Fibroblast of upper back skin (primary cell): ENCODE measurements at regions not wholly inside any gene's neighbourhood (a gene's known extent, or its start where the extent isn't known, plus 50 kb on each side); places are given as distances from the start of the nearest gene placed in this dataset.
A peak's percentile ranks its signal among the peaks of the same experiment; 100 is the strongest.

Experiments used
- DNase-seq: peaks from one replicate; pipeline ENCODE4 v3.0.0-alpha.2; 2013

DNA sequence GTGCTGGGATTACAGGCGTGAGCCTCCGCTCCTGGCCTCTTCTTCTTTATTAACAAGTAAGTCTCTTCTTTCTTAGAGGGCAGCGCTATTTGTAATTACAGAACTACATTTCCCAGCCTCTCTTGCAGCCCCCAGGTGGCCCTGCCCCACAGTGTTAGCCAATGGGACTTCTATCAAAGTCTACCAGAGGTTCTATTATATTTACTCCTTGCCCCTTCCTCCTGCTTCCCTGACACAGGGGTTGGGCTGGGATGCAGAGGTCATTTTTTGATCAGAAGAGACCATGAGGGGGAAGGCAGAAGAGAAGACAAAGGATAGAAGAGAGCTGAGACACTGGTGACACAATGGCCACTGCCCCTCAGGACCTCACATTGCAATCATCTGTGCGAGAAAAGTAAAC, 224.2 kb downstream of the SYK start:
- DNase-seq: no peak

DNA sequence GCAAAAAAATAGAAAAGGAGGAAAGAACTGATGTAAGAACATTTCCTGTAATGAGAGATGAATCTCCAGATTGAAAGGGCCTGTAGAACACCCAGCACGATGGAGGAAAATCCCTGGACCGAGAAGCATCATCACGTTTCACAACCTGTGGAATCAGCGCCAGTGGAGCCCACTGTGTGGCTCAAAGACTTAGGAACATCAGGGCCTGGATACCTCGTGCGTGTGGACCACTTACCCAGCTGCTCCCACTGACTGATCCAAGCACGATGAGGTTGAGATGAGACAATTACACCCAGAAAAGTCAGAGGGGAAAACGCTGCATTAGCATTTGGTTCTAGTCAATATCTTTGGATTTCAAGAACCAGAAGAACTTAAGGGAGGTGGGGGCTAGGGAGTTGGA, 224.6 kb downstream of the SYK start:
- no peak for DNase-seq

DNA sequence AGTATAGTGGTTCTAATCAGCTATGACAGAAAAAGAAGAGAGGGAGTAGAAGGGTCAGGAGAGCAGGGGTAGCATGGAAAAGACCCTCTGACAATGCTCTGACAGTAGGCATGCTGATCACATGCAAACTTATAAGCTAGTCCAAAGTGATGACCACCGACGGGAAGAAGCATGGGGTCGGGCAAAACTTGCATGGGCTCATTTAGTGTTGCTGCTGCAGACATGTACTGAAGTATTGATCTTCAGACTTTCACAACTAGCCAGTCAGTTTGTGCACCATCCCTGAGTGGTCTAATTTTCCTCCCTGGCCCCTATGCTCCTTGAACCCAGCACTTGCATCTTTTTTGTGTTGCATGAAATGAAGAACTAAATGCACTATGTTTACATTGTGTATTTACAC, 225.4 kb downstream of the SYK start:
- no peak for DNase-seq

DNA sequence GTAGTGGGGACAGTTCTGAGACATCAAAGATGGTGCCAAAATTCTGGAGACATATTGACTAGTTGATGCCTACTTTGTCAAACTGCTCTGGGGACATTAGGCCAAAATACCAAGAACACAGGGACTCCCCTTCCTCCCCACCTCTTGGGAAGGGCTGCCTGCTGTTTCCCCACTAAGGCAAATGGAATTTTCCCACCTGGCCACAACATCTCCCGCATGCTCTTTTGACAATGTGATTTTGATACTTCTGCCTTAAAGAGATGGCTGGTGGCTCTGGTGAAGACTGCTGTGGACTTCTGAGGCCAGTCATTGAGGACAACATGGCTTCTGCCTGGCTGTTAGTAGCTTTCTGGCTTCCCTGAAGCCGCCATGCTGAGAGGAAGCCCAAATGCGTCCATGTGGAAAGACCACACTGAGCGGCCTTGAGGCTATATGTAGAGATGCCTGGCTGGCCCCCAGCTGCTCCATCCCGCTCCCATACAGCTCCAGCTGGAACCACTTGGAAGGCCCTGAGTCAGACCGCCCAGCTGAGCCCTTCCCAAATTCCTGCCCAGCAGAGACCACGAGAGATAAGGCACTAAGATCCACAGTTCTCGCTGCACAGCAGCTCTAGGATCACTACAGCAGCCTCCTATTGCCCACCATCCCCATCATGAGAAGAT, 226.7 kb downstream of the SYK start:
- DNase-seq: no peak

DNA sequence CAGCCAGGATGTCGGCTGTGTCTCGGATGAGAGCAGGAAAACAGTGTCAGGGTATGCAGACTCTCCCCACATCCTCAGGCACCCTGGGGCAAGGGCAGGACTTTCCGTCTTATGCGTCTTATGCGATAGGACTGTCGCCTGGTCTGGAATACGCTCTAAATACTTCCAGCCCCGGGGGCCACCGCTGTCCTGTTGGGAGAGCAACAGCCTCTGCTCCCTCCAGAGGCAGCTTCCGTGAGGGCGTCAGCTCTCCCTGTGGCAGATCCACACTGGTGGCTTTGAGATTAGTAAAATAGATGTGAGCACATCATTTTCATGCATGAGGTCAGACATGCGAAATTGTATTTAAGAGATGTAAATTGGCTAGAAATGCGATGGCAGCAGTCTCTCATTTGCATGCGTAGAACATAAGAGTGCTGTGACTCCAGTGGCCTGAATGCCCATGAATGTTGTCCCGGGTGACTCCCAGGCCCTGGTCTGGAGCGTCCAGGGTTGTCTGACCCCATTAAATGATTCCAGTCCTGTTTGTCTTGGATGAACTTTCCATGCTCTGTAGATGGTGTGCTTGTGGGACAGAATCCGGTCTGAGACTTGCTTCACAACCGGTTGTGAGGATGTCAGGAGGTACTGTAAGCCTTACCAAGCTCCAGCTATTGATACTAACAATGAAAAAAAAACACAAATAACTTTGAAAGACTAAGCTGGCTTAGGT, 228.2 kb downstream of the SYK start:
- no peak for DNase-seq

DNA sequence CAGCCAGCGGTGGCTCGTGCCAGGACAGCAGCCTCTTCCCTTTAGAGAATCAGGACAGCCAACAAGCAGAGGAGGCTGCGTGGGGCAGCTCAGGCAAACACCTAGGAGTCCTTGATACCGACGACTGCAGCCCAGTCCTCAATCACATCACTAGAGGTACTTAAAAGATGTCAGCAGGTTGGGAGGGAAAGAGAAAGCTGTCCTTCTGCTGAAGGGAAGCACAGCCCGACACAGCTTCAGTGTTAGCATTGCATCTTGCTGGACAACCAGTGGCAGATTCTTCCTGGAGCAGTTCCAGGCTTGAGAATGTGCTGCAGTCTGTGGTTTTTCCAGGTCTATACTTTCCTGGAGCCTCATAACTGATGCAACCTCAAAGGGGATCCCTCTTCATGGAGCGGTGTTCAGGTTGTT, 230.5 kb downstream of the SYK start:
- peak; percentile 55 for DNase-seq

DNA sequence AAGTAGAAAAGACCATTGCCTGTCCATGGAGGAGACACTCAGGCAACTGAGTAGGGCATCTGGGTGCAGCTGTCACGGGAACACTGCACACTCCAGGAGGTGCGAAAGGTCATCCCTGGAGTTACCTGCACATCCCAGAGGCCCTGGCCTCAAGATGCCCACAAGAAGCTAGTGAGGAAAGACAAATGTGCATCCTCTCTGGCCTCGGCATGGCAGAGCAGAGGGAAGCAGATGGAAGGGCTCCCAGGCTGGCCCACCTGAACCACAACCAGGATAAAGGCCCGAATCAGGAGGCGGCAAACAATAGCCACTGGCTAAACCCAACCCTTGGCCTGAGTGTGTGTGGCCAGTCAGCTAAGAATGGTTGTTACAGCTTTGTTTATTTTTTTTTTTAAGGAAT, 231.7 kb downstream of the SYK start:
- DNase-seq: no peak

DNA sequence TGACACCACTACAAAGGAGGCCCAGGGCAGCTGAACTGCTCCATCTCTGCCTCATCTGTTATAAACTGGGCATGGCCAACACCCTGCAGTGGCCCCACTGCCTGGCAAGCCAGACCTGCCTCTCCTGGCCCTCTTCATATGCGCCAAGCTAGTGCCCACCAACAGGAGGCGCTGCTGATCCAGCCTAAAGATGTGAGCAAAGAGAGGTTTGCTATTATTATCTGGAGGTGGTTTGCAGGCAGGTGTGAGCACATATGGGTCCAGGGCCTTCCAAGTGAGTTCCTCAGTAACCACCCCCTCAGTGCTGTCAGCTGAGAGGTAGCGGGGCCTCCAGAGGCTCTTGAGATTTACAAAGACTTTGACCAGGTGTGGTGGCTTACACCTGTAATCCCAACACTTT, 232.2 kb downstream of the SYK start:
- DNase-seq: no peak

DNA sequence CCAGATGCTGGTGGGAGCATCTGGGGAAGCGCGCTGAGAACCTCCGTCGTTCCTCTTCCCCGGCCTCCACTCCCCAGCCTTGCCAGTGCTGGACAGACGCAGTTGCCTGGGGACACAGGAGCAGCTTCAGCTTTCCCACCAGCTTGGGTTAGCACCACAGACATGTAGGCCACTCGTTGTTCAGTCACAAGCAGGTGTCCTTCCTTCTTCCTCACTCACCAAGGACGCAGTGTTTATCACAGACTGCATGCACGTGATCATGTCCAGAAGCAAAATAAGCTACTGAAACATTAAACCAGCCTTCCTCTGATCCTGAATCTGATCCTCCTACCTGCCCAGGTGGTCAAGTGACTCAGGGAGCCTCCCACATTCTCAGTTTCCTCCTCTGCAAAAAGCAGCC, 232.9 kb downstream of the SYK start:
- DNase-seq: no peak

DNA sequence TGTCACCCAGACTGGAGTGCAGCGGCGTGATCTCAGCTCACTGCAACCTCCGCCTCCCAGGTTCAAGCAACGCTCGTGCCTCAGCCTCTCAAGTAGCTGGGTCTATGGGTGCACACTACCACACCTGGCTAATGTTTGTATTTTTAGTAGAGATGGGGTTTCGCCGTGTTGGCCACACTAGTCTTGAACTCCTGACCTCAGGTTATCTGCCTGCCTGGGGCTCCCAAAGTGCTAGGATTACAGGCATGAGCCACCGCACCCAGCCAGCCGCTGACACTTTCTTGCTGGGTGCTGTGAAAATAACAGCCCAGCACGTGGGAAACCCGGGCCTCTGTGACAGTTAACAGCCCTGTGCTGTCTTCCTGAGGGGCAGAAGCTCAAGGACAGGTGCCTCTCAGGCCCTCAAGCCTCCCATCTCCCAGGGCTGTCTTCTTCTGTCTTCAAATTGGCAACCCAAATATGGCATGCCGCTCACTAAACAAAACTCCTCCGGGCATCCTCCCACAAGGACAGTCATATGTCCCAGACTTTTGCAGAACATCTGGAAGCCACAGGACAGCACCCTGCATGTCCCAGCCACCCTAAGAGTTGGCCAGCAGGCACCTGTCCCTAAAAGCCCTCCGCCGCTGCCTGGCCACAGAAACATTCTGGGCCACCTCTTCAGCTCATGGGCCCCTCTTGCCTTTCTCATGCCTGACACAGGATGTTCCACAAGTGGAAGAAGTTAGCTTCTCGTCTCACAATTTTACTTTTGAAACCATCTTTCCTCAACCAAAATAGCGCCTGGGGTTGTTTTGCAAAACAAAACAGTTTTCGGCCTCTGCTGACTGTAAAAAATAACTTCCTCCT, 233.6 kb downstream of the SYK start:
- no peak for DNase-seq

DNA sequence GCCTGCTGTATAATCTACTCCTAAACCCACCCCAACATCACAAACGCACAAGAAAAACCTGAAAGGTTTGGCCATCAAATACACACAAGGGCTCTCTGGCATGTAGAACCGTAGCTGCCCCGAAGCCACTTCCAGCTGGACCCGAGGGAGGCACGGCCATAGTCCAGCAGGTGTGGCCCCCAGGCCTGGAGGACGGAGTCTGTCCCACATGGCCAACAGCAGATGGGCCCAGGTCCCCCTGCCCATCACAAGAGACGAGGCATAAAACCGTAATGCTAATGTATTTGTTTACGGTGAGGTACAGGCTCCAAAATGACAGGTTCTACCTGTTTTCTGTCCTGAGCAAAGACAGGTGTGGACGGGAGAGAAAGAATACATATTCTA, 234.2 kb downstream of the SYK start:
- no peak for DNase-seq

DNA sequence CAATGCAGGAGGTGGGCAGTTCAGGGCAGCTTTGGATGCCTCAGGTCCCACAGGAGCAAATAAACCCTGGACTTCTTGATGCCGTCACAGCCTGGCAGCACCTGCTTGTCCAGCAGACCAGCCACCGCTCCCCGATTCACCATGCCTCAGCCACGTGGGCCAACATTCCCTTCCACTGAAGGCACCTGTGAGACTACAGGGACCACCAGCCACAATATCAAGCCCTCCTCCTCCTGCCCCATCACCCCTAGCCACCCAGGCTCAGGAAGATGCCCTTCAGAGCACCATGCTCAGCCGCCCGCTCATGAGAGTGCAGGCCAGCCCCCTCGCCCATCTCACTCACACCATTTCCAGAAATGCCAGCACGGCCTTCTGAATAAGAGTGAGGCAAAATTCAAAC, 234.7 kb downstream of the SYK start:
- DNase-seq: no peak

DNA sequence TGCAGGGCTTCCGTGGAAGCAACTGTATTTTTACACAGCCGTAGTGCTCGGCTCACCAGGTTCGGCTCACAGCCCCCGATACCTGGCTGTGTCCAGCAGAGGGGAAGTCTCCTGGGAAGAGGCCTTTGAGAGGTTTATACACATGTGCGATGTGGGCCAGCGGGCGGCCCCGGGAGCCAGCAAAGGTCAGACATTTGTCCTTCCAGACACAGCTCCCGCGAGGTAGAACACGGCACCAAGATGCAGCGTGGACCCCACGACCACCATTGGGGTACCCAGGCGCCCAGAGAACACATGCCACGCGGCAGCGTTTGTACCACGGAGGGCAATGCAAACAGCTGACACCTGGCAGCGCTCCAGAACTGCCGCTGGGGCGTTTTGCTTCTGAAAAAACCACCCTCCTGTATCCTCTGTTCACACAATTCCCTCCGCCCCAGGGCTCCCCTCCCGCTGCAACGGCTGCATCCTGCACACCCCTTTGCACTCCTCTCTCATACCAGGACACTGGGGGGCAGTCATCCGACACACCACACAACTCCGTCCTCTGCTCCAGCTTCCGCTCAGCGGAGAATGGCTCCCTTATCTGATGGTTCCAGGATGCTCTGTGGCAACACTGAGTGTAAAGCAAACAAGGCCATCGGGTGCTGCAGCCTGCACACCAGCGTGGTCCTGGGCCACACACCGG, 235.3 kb downstream of the SYK start:
- DNase-seq: peak; percentile 84

DNA sequence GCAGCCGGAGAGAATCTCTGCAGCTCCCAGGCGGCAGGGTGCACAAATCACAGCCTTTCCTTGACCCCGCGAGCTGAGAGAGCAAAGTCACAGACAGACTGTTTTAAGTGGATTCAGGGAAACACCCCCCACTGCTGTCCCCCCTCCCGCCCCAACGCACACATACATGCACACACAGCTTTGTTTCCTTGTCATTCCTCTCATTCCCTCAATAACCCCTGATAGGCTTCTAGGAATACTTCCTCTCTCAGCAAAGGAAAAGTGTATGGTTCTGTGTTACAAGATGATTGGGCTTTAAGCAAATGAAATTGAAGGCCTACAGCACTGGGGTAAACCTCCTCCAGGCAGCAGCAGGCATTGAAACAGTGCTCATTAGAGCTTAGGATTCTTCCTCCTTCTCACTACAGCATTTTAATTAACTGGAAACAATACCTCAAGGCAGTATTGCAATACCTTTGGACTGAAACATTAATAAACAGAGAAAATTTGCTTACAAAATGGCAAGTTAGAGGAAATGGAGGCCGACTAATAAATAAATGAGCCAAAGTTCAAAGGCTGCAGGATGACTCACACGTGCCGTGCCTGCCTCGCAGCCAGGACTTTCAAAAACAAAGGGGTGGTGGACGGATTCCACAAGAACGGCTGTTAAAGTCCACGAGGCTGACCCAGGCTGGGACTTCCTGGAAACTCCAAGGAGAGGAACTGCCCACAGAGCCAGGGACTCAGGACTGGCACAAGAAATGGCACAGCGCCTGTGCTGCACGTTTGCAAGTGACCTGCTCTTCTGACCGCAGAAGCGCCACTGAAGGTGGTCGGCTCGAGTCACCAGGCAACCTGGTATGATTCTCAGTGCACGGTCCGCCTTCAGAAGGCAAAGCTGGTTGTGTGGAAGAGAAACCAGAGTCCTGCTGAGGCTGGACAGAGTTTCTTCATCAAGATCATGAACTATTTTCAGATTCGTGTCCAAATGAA, 236.2 kb downstream of the SYK start:
- DNase-seq: peak; percentile 53

DNA sequence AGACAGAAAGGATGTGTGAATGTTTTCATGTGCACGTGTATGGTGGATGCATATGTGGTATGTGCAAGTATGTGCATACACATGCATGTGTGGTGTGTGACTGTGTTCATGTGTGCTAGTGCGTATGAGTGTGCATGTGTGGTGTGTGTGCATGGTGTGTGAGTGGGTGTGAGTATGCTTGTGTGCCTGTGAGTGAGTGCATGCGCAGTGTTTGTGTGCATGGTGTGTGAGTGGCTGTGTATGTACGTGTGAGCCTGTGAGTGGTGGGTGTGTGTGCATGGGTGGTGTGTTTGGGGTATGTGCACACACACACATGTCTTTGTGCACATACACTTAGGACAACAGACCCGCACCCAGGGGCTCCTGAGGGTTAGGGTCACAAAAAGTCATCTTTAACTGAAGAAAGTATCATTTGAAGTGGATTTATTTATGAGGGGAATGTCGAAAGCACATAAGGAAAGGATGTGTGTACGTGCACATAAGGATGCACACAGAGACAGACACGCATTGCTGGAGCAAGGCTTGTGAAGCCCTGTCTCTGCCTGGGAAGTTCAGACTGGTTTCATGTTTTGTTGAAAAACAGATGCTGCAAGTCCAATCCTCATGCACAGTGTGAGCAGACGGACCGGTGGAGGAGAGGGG, 237.0 kb downstream of the SYK start:
- DNase-seq: no peak

DNA sequence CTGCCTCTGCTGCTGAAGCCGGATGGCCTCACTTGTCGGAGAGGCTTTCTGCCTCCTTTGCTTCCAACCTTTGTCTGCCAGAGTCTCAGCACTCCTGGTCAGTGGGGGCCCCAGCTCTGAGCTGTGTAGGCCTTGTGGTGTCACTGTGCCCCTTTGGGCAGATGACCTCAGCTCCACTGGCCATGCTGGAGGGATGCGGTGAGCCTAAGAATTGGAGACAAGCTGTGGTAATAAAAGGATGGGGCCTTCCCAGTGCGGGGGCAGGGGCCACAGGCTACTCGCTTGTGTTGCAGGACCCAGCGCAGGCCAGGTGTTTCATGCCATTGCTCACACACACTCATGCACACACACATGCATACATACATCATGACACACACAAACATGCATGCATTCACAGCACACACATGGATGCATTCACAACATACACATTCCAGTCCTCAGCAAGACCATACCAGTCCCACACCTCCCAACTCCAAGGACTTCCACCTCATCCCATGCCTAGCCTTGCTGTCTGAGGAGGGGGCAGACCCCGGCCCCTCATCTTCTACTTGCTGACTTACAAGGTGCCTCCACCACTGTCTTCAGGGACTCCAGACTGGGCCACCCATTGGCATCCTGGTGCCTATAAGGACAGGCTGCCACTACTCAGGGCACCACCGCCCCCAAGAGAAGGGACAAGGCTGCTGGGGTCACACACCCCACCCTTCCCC, 237.7 kb downstream of the SYK start:
- DNase-seq: no peak

DNA sequence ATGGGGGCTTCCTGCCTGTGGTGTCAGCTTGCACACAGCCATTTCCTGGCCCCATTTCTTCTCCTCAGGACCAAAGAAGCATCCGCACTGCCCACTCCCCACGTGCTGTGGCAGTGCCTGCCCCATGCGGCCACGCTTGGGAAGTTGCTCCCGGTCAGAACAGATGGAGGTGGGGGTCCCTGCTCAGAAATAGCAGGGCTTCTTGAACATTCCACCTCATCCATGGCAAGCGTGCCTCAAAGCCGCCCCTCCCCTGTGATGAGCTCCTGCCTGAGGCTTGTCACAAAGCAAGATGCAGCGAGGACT, 238.2 kb downstream of the SYK start:
- DNase-seq: no peak

DNA sequence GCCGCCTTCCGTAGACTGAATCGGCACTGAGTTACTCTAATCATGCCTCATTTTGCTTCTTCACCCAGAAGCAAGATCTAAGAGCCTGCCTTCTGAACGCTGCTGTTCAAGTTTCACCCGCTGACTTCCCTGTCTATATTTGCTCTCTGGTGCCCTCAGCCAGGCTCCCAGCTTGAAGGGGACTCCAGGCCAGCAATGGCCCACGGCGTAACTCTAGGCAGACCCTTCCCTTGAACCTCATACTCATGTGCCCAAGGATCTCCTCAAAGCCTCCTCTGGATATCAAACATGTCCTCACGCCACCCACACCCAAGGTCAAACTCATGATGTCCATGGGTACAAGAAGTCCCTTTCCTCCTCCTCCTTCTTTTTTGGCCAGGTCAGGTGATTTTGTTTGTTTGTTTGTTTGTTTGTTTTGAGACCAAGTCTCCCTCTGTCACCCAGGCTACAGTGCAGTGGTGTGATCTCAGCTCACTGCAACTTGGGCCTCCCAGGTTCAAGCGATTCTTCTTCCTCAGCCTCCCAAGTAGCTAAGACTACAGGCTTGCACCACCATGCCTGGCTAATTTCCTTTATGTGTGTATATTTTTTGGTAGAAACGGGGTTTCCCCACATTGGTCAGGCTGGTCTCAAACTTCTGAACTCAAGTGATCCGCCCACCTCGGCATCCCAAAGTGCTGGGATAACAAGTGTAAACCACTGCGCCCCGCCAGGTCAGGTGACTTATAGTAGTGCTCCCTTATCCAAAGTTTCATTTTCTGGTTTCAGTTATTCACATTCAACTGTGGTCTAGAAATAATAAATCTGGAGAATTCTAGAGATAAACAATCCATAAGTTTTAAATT, 239.0 kb downstream of the SYK start:
- DNase-seq: no peak

DNA sequence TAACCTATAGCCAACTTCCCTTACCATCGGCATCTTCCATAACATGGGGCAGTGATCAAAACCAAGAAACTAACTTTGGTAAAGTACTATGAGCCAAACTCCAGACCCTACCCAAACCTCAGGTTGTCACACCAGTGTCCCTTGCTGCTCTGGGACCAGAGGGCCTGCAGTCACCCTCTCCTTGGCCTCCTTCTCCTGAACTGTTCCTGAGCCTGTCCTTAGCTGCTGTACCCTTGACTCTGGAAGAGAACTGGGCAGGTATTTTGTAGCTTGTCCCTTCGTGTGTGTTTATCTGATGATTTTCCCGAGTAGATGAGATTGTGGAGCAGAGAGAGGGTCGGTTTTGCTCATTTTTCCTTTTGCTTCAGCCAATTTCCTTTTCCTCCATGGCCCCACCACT, 240.4 kb downstream of the SYK start:
- no peak for DNase-seq

DNA sequence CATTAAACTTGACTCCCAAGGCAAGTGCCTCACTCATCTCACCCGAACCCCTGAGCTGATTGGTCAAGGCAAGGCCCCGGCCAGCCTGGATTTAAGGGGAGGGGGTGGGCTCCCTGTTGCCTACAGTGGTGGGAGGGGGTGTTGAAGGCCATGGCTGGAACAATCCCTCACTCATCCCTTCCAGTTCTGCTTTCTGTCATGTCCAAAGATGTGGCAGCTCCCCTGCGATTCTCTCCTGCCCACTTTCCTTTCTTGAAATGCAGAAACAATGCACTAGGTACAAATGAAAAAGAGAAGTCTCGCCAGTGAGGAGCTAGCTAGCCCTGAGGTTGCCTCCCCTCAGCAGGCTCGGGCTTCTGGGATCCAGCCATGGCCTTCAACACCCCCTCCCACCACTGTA, 240.9 kb downstream of the SYK start:
- DNase-seq: no peak
